ENCODE measurements at regions not wholly inside any gene's neighbourhood (a gene's known extent, or its start where the extent isn't known, plus 50 kb on each side); places are given as distances from the start of the nearest gene placed in this dataset.
"Not testable (repeated sequence)": the region's sequence is repeated elsewhere in the genome, so short reads cannot be mapped to it uniquely, and the experiment has no call there.

DNA sequence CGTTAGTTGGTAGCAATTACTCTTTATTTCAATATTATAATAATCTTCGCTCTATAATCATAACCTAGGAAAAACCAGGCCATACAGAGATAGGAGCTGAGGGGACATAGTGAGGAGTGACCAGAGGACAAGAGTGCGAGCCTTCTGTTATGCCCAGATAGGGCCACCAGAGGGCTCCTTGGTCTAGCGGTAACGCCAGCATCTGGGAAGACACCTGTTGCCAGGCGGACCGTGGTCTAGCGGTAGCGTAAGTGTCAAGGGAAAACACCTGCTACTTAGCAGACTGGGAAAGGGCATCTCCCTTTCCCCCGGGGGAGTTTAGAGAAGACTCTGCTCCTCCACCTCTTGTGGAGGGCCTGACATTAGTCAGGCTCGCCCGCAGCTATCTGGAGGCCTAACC is 1395.1 kb downstream of the ADGRL3 start:
- TF ChIP-seq EZH2phosphoT487 (IDR thresholded peaks at IDR 0.05; ENCODE audit: low read depth, severe bottlenecking, unreplicated experiment); EZH2 (IDR thresholded peaks at IDR 0.05; ENCODE audit: borderline replicate concordance): not testable (repeated sequence)
- TF ChIP-seq, protein P1, sequence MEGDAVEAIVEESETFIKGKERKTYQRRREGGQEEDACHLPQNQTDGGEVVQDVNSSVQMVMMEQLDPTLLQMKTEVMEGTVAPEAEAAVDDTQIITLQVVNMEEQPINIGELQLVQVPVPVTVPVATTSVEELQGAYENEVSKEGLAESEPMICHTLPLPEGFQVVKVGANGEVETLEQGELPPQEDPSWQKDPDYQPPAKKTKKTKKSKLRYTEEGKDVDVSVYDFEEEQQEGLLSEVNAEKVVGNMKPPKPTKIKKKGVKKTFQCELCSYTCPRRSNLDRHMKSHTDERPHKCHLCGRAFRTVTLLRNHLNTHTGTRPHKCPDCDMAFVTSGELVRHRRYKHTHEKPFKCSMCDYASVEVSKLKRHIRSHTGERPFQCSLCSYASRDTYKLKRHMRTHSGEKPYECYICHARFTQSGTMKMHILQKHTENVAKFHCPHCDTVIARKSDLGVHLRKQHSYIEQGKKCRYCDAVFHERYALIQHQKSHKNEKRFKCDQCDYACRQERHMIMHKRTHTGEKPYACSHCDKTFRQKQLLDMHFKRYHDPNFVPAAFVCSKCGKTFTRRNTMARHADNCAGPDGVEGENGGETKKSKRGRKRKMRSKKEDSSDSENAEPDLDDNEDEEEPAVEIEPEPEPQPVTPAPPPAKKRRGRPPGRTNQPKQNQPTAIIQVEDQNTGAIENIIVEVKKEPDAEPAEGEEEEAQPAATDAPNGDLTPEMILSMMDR (IDR thresholded peaks at IDR 0.05; ENCODE audit: poor library complexity) = peak; percentile 33
